ENCODE measurements at regions not wholly inside any gene's neighbourhood (a gene's known extent, or its start where the extent isn't known, plus 50 kb on each side); places are given as distances from the start of the nearest gene placed in this dataset.

GRCh38 chr2:193627927-193628272, 1433.2 kb upstream of the TMEFF2 start:
- DNase-seq = no peak

GRCh38 chr2:193627187-193627926, 1432.6 kb upstream of the TMEFF2 start:
- DNase-seq = no peak

- DNase-seq = no peak
Measured at GRCh38 chr2:193608451-193608850, 1413.7 kb upstream of the TMEFF2 start.

GRCh38 chr2:193590831-193591230, 1396.1 kb upstream of the TMEFF2 start:
- no peak for DNase-seq

GRCh38 chr2:193584522-193584938, 1389.8 kb upstream of the TMEFF2 start:
- DNase-seq = no peak

- no peak for DNase-seq
Measured at GRCh38 chr2:193583638-193584400, 1389.1 kb upstream of the TMEFF2 start.

GRCh38 chr2:193581807-193582206, 1387.1 kb upstream of the TMEFF2 start:
- DNase-seq = no peak

- no peak for DNase-seq
Measured at GRCh38 chr2:193580176-193580950, 1385.6 kb upstream of the TMEFF2 start.

- no peak for DNase-seq
Measured at GRCh38 chr2:193566886-193567285, 1372.2 kb upstream of the TMEFF2 start.

- DNase-seq = no peak
Measured at GRCh38 chr2:193566276-193566675, 1371.5 kb upstream of the TMEFF2 start.

- DNase-seq = no peak
Measured at GRCh38 chr2:193562031-193562430, 1367.3 kb upstream of the TMEFF2 start.

- DNase-seq = no peak
Measured at GRCh38 chr2:193561054-193561453, 1366.3 kb upstream of the TMEFF2 start.

- DNase-seq = no peak
Measured at GRCh38 chr2:193556766-193557470, 1362.2 kb upstream of the TMEFF2 start.

- DNase-seq = no peak
Measured at GRCh38 chr2:193549661-193550060, 1354.9 kb upstream of the TMEFF2 start.

GRCh38 chr2:193542762-193543161, 1348.0 kb upstream of the TMEFF2 start:
- no peak for DNase-seq

- no peak for DNase-seq
Measured at GRCh38 chr2:193539188-193539587, 1344.5 kb upstream of the TMEFF2 start.

GRCh38 chr2:193538061-193538460, 1343.3 kb upstream of the TMEFF2 start:
- DNase-seq = no peak

- DNase-seq = no peak
Measured at GRCh38 chr2:193537531-193537930, 1342.8 kb upstream of the TMEFF2 start.

- DNase-seq = no peak
Measured at GRCh38 chr2:193528458-193528857, 1333.7 kb upstream of the TMEFF2 start.

- no peak for DNase-seq
Measured at GRCh38 chr2:193527146-193527545, 1332.4 kb upstream of the TMEFF2 start.

GRCh38 chr2:193523662-193524061, 1328.9 kb upstream of the TMEFF2 start:
- DNase-seq = no peak

- DNase-seq = no peak
Measured at GRCh38 chr2:193521523-193521922, 1326.8 kb upstream of the TMEFF2 start.

Measured in nucleus accumbens (tissue), 56 donors.